M059J (cell line): ENCODE measurements at regions not wholly inside any gene's neighbourhood (a gene's known extent, or its start where the extent isn't known, plus 50 kb on each side); places are given as distances from the start of the nearest gene placed in this dataset.

ENCODE experiments used
- DNase-seq: peaks from one replicate; pipeline ENCODE4 v3.0.0-alpha.2; 2012; ENCODE audit warnings: low read depth

- DNase-seq = peak; percentile 100
Observed at GRCh38 chr6:14713008-14713960, 532.6 kb upstream of the JARID2 start.

GRCh38 chr6:14713966-14714631 lies 531.8 kb upstream of the JARID2 start:
- peak; percentile 28 for DNase-seq

- no peak for DNase-seq
Observed at GRCh38 chr6:14715076-14715475, 530.8 kb upstream of the JARID2 start.

GRCh38 chr6:14716499-14717146 lies 529.2 kb upstream of the JARID2 start:
- no peak for DNase-seq

GRCh38 chr6:14717307-14717706 lies 528.6 kb upstream of the JARID2 start:
- no peak for DNase-seq

- peak; percentile 44 for DNase-seq
Observed at GRCh38 chr6:14718861-14719260, 527.0 kb upstream of the JARID2 start.

GRCh38 chr6:14719270-14719669 lies 526.6 kb upstream of the JARID2 start:
- DNase-seq = no peak

- no peak for DNase-seq
Observed at GRCh38 chr6:14720411-14721102, 525.3 kb upstream of the JARID2 start.

GRCh38 chr6:14721103-14721758 lies 524.6 kb upstream of the JARID2 start:
- peak; percentile 37 for DNase-seq

GRCh38 chr6:14722001-14722562 lies 523.8 kb upstream of the JARID2 start:
- DNase-seq = no peak

GRCh38 chr6:14722704-14723103 lies 523.2 kb upstream of the JARID2 start:
- no peak for DNase-seq

GRCh38 chr6:14723535-14724086 lies 522.3 kb upstream of the JARID2 start:
- no peak for DNase-seq

GRCh38 chr6:14724549-14724948 lies 521.3 kb upstream of the JARID2 start:
- DNase-seq = no peak

GRCh38 chr6:14726816-14727493 lies 518.9 kb upstream of the JARID2 start:
- no peak for DNase-seq

- DNase-seq = no peak
Observed at GRCh38 chr6:14727494-14728395, 518.1 kb upstream of the JARID2 start.

- DNase-seq = peak; percentile 92
Observed at GRCh38 chr6:14728396-14729024, 517.4 kb upstream of the JARID2 start.

- no peak for DNase-seq
Observed at GRCh38 chr6:14729129-14729871, 516.6 kb upstream of the JARID2 start.

- DNase-seq = no peak
Observed at GRCh38 chr6:14730654-14731053, 515.2 kb upstream of the JARID2 start.
